DOHH2 (cell line): ENCODE measurements at regions not wholly inside any gene's neighbourhood (a gene's known extent, or its start where the extent isn't known, plus 50 kb on each side); places are given as distances from the start of the nearest gene placed in this dataset.

ENCODE experiments used
- CTCF ChIP-seq: fragments of 200-600 bp; sonication (generic); IDR thresholded peaks from one replicate; pipeline ENCODE4 v1.5.1; 2014; ENCODE audit warnings: antibody characterized with exemption, mild to moderate bottlenecking, low read depth, low read length; ENCODE audit not compliant: poor library complexity, severe bottlenecking
- EZH2phosphoT487 ChIP-seq: fragments of 200-600 bp; sonication (generic); IDR thresholded peaks from 2 replicates; pipeline ENCODE4 v1.6.1; 2017; ENCODE audit warnings: borderline replicate concordance, mild to moderate bottlenecking, antibody characterized with exemption, low read length, moderate library complexity, mixed read lengths

- TF ChIP-seq CTCF, result no peak
- no peak for TF ChIP-seq EZH2phosphoT487
These were observed 342.6 kb upstream of the B3GAT1 start for GRCh38 chr11:134754521-134755198.
